Fibroblast of skin of right quadriceps (primary cell): ENCODE measurements at regions not wholly inside any gene's neighbourhood (a gene's known extent, or its start where the extent isn't known, plus 50 kb on each side); places are given as distances from the start of the nearest gene placed in this dataset.

Source experiments
- DNase-seq: peaks from one replicate; pipeline ENCODE4 v3.0.0-alpha.2; 2013

DNA sequence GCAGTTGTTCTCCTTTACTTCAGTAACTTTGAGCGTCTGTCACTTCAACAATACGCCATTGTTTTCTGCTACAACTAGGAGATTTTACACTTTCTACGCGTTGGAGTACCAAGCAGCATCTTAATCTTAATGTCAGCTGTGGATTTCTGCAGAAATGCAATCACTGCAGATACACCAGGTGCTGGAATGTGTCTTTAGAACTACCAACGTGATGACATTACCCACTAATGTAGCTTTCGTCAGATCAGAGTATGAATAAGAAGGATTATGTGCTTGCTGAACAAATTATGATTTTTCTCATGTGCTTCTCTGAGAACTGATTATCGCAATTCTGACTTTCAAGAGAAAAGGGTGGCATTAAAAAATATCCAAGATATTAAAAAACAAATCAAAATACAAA lies 77.5 kb upstream of the CNTN3 start:
- no peak for DNase-seq

- DNase-seq: no peak
These were observed 58.9 kb upstream of the CNTN3 start for GRCh38 chr3:74673326-74673725.

DNA sequence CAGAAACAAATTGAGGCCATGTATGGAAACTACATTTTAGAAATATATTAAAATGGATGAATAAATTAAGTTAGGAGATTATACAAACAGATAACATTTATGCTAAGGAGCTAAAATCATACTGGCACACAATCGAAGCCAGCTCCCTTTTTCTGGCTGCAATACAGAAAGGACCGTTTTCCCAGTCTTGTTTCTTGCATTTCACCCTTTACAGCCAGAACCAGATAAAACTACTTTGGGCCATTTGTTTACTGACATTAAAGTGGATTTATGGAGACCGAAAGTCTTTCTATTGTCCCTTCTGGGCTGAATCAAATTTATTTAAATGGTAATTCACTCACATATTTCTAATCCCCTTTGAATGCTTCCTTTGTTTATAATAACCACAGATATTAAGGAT lies 50.1 kb upstream of the CNTN3 start:
- no peak for DNase-seq
